ENCODE measurements at regions not wholly inside any gene's neighbourhood (a gene's known extent, or its start where the extent isn't known, plus 50 kb on each side); places are given as distances from the start of the nearest gene placed in this dataset.
"Not testable (repeated sequence)": the region's sequence is repeated elsewhere in the genome, so short reads cannot be mapped to it uniquely, and the experiment has no call there.

DNA sequence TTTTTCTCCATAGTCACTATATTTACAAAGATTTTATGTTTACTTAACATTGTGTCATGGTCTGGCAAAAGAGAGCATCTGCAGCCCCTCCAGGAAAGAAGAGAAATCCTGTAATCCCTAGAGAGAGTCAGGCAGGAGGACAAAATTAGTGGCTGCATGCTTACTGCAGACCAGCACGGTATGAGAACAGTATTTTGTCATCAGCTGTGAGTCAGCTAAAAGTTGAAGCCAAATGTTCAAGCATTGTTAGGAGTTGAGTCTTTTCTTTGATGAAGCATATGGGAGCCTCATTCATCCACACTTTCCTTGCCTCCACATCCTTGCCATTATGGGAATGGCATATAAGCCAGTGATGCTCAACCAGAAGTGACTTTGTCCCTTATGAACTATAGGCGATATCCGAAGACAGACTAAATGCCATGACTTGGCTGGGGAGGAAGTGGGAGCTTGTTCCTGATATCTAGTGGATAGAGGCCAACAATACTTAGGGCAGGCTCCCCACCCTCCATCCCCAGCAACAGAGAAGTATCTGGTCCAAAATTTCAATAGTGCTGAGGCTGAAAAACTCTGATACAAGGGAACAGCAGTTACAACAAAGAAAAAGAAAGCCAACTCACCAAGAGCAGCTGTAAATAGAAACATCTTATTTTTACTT is 112.0 kb upstream of the OR5AK2 start:
- no peak for DNase-seq

- no peak for DNase-seq
Measured at GRCh38 chr11:56855217-56855616, 106.7 kb upstream of the OR9G4 start.

DNA sequence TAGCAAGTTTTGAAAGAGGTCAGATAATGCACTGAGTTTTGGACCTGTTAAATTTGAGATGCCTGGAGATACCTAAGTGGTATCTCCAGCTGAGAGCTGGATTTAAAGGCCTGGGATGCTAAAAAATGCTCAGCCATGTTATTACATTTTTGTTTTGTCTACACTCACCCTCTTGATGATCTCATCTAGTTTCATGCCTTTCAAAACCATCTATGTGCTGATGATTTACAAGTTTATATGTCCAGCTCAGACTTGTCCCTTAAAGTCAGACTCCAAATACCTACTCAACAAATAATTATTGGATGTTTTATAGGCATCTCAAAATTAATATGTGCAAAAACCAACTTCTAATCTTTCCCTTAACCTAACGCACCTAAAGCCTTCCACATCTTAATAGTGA is 103.6 kb upstream of the OR9G4 start:
- no peak for DNase-seq

- no peak for DNase-seq
Measured at GRCh38 chr11:56849852-56850251, 101.4 kb upstream of the OR9G4 start.

GRCh38 chr11:56849250-56849649 is 100.8 kb upstream of the OR9G4 start:
- DNase-seq, result no peak

- peak; percentile 37 for DNase-seq
Measured at GRCh38 chr11:56848141-56848809, 99.8 kb upstream of the OR9G4 start.

DNA sequence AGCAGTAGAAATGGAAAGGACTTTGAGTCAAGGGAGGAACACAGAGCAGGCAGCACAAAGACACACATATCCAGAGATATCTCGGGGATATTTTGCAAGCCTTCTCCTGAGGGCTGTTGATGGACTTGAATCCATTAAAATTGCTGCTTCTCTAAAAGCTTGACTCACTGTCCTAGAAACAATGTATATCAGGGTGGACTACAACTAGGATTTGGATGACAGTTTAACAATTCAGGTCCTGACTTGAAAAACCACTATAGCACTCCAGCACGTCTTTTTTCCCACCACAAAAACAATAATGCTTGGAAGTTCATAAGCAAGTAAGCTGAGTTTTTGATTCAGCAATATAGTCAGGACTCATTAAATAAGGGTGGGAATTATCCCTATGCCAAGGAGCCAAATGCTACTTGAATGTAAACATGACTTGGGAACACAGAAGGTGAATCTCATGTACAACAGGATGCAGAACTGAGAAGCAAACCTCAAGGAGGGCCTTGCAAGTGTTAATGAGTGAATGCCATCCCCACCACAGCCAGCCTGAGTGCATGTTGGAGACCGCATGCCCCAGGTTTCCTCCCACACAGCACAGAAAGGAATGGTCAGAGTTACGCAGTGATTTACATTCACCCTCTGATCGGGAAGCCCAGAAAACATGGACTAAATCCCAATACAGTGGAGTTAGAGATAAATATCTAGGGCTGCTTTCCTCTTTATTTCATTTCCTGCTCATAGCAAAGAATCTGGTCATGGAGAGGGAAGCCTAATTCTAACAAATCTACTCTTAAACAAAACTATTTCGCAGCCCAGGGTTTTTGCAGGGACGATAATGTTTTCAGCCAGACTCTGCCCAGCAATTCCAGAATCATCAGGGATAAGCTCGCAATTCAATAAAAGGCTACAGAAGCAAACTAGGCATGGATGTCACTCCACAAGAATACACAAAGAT is 98.4 kb upstream of the OR9G4 start:
- DNase-seq, result peak; percentile 26

DNA sequence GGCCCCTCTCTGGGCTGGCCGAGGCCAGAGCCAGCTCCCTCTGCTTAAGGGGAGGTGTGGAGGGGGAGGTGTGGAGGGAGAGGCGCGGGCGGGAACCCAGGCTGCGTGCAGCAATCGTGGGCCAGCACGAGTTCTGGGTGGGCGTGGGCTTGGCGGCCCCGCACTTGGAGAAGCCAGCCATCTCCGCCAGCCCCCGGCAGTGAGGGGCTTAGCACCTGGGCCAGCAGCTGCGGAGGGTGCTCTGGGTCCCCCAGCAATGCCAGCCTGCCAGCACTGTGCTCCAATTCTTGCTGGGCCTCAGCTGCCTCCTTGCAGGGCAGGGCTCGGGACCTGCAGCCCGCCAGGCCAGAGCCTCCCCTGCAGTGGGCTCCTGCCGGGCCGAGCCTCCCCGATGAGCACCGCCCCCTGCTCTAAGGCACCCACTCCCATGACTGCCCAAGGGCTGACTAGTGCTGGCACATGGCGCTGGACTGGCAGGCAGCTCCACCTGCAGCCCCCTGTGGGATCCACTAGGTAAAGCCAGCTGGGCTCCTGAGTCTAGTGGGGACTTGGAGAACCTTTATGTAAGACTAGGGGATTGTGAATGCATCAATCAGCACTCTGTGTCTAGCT is 96.7 kb upstream of the OR9G4 start:
- DNase-seq, result no peak

GRCh38 chr11:56843816-56844215 is 95.3 kb upstream of the OR9G4 start:
- no peak for DNase-seq

- no peak for DNase-seq
Measured at GRCh38 chr11:56842814-56843794, 94.6 kb upstream of the OR9G4 start.

DNA sequence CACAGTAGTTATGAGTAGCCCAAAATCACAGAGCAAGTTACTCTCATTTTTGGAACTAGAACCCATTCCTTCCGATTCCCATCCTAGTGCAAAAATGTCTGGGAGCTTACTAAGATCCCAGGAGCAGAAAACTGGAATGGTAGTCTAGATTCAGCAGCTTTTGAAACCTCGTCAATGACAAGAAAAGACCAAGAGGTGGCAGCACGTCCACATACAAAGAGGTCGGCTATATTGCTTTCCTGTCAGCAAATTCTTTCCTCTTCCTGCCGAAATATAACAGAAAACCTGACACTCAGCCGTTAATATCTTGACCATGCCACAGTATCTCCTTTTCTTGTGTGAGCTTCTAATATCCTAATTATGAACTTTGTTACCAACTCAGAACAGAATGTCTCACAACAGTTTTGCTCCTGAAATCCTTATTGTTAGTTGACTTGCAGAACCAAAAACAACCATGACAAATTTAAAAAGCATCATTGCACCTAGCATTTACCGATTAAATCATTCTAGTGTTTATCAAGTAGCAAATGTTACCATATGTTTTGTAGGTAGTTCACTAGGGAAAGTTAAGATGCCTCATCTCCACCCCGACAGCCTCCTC is 92.8 kb upstream of the OR9G4 start:
- peak; percentile 70 for DNase-seq

DNA sequence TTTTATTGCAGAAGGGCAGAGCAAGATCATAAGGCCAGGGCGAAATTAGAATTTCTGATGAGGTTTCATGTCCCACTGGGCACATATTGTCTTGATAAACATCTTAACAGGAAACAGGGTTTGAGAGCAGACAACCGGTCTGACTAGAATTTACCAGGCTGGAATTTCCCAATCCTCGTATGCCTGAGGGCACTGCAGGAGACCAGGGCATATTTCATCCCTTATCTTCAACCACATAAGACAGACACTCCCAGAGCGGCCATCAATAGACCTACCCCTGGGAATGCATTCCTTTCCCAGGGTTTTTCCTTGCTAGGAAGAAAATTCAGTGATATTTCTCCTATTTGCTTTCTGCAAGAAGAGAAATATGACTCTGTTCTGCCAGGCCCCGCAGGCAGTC is 78.9 kb upstream of the OR9G4 start:
- DNase-seq, result not testable (repeated sequence)

DNA sequence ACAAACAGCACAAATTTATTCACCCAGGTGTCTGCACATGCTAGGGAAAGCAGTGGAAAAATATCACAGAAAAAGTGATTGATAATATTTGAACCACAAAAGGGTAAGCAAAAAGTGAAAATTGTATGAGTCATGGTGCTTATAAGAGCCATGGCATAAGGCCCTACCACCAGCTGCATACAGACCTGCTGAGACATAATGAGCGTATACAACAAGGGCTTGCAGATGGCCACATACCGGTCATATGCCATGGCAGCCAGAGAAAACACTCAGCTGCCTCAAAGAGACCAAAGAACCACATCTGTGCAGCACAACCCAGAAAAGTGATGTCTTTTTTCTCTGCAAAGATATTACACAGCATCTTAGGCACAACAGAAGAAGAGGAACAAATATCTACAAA is 71.4 kb upstream of the OR9G4 start:
- no peak for DNase-seq

- no peak for DNase-seq
Measured at GRCh38 chr11:56817661-56818060, 69.2 kb upstream of the OR9G4 start.

GRCh38 chr11:56816259-56816658 is 67.8 kb upstream of the OR9G4 start:
- no peak for DNase-seq

GRCh38 chr11:56808326-56808725 is 59.8 kb upstream of the OR9G4 start:
- no peak for DNase-seq

DNA sequence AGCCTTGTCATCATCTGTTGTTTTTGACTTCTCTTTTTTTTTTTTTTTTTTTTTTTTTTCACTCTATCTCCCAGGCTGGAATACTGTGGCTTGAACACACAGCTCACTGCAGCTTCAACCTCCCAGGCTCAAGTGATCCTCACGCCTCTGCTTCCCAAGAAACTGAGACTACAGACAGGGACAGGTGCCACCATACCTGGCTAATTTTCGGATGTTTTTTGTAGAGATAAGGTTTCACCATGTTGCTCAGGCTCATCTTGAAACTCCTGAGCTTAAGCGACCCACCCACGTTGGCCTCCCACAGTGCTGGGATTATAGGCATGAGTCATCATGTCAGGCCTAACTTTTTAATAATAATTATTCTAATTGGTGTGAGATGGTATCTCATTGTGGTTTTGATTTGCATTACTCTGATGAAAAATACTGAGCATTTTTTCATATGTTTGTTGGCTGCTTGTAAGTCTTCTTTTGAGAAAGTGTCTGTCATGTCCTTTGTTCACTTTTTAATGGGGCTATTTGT is 51.3 kb upstream of the OR9G4 start:
- DNase-seq, result no peak

All from retina (tissue), 1 donor.